ENCODE measurements at regions not wholly inside any gene's neighbourhood (a gene's known extent, or its start where the extent isn't known, plus 50 kb on each side); places are given as distances from the start of the nearest gene placed in this dataset.
"Not testable (repeated sequence)": the region's sequence is repeated elsewhere in the genome, so short reads cannot be mapped to it uniquely, and the experiment has no call there.

- DNase-seq (ENCODE audit: low read depth in 3 of 3, low spot score in 1 of 3), result no peak
Observed at GRCh38 chr7:113402482-113402881, 284.1 kb upstream of the SMIM30 start.

- DNase-seq (ENCODE audit: low read depth in 3 of 3, low spot score in 1 of 3), result no peak
Observed at GRCh38 chr7:113402005-113402404, 283.7 kb upstream of the SMIM30 start.

GRCh38 chr7:113394856-113395255 lies 276.5 kb upstream of the SMIM30 start:
- DNase-seq (ENCODE audit: low read depth in 3 of 3, low spot score in 1 of 3), result no peak

- no peak for DNase-seq (ENCODE audit: low read depth in 3 of 3, low spot score in 1 of 3)
Observed at GRCh38 chr7:113392841-113393540, 274.6 kb upstream of the SMIM30 start.

- DNase-seq (ENCODE audit: low read depth in 3 of 3, low spot score in 1 of 3), result no peak
Observed at GRCh38 chr7:113392421-113392820, 274.1 kb upstream of the SMIM30 start.

GRCh38 chr7:113389112-113389646 lies 270.8 kb upstream of the SMIM30 start:
- no peak for DNase-seq (ENCODE audit: low read depth in 3 of 3, low spot score in 1 of 3)

- no peak for DNase-seq (ENCODE audit: low read depth in 3 of 3, low spot score in 1 of 3)
Observed at GRCh38 chr7:113383638-113384037, 265.3 kb upstream of the SMIM30 start.

- no peak for DNase-seq (ENCODE audit: low read depth in 3 of 3, low spot score in 1 of 3)
Observed at GRCh38 chr7:113379746-113380145, 261.4 kb upstream of the SMIM30 start.

- DNase-seq (ENCODE audit: low read depth in 3 of 3, low spot score in 1 of 3), result no peak
Observed at GRCh38 chr7:113374955-113375354, 256.6 kb upstream of the SMIM30 start.

GRCh38 chr7:113373863-113374262 lies 255.5 kb upstream of the SMIM30 start:
- no peak for DNase-seq (ENCODE audit: low read depth in 3 of 3, low spot score in 1 of 3)

- DNase-seq (ENCODE audit: low read depth in 3 of 3, low spot score in 1 of 3), result no peak
Observed at GRCh38 chr7:113371416-113372043, 253.2 kb upstream of the SMIM30 start.

GRCh38 chr7:113370910-113371309 lies 252.6 kb upstream of the SMIM30 start:
- no peak for DNase-seq (ENCODE audit: low read depth in 3 of 3, low spot score in 1 of 3)

- no peak for DNase-seq (ENCODE audit: low read depth in 3 of 3, low spot score in 1 of 3)
Observed at GRCh38 chr7:113368256-113368655, 249.9 kb upstream of the SMIM30 start.

- DNase-seq (ENCODE audit: low read depth in 3 of 3, low spot score in 1 of 3), result no peak
Observed at GRCh38 chr7:113367041-113367586, 248.8 kb upstream of the SMIM30 start.

GRCh38 chr7:113366122-113366521 lies 247.8 kb upstream of the SMIM30 start:
- DNase-seq (ENCODE audit: low read depth in 3 of 3, low spot score in 1 of 3), result no peak

- no peak for DNase-seq (ENCODE audit: low read depth in 3 of 3, low spot score in 1 of 3)
Observed at GRCh38 chr7:113349339-113349738, 231.0 kb upstream of the SMIM30 start.

- no peak for DNase-seq (ENCODE audit: low read depth in 3 of 3, low spot score in 1 of 3)
Observed at GRCh38 chr7:113339661-113340060, 221.3 kb upstream of the SMIM30 start.

GRCh38 chr7:113338071-113338696 lies 219.8 kb upstream of the SMIM30 start:
- DNase-seq (ENCODE audit: low read depth in 3 of 3, low spot score in 1 of 3), result no peak

- not testable (repeated sequence) for DNase-seq (ENCODE audit: low read depth in 3 of 3, low spot score in 1 of 3)
Observed at GRCh38 chr7:113336838-113337237, 218.5 kb upstream of the SMIM30 start.

GRCh38 chr7:113331155-113331898 lies 213.0 kb upstream of the SMIM30 start:
- DNase-seq (ENCODE audit: low read depth in 3 of 3, low spot score in 1 of 3), result no peak

- DNase-seq (ENCODE audit: low read depth in 3 of 3, low spot score in 1 of 3), result no peak
Observed at GRCh38 chr7:113321201-113321600, 202.8 kb upstream of the SMIM30 start.
